OCI-LY1 (cell line): ENCODE measurements at regions not wholly inside any gene's neighbourhood (a gene's known extent, or its start where the extent isn't known, plus 50 kb on each side); places are given as distances from the start of the nearest gene placed in this dataset.

Experiments used
- H2AFZ ChIP-seq: fragments of 200-600 bp; sonication (generic), shearing (Covaris generic); 2 replicates; pipeline ENCODE4 v1.6.0; 2014; ENCODE audit warnings: antibody characterized with exemption, mild to moderate bottlenecking, low read length
- H3F3A ChIP-seq: fragments of 200-600 bp; sonication (generic), shearing (Covaris generic); 2 replicates; pipeline ENCODE4 v1.6.0; 2014; ENCODE audit warnings: mild to moderate bottlenecking, antibody characterized with exemption, low read length, moderate library complexity; ENCODE audit not compliant: insufficient read depth
- H3K27ac ChIP-seq: fragments of 200-600 bp; sonication (generic); 2 replicates; pipeline ENCODE4 v1.5.1; 2014; ENCODE audit warnings: low read length, mixed run types, mild to moderate bottlenecking, low read depth; ENCODE audit not compliant: poor library complexity, severe bottlenecking
- H3K27me3 ChIP-seq: fragments of 200-600 bp; sonication (generic); 2 replicates; pipeline ENCODE4 v1.6.0; 2014; ENCODE audit warnings: antibody characterized with exemption, mild to moderate bottlenecking, low read length, moderate library complexity; ENCODE audit not compliant: insufficient read depth
- H3K36me3 ChIP-seq: fragments of 200-600 bp; sonication (generic); 2 replicates; pipeline ENCODE4 v1.6.1; 2014; ENCODE audit warnings: mild to moderate bottlenecking, antibody characterized with exemption, low read length, moderate library complexity, mixed read lengths; ENCODE audit not compliant: insufficient read depth
- H3K4me1 ChIP-seq: fragments of 200-600 bp; sonication (generic); 2 replicates; pipeline ENCODE4 v1.5.1; 2014; ENCODE audit warnings: mild to moderate bottlenecking, low read length, moderate library complexity; ENCODE audit not compliant: insufficient read depth, severe bottlenecking
- H3K4me2 ChIP-seq: fragments of 200-600 bp; sonication (generic), shearing (Covaris generic); 2 replicates; pipeline ENCODE4 v1.6.1; 2014; ENCODE audit warnings: low read length
- H3K4me3 ChIP-seq: fragments of 200-600 bp; sonication (generic); 2 replicates; pipeline ENCODE4 v1.5.1; 2014; ENCODE audit warnings: low read length, low read depth, mild to moderate bottlenecking, mixed read lengths; ENCODE audit not compliant: poor library complexity, severe bottlenecking
- H3K79me2 ChIP-seq: fragments of 200-600 bp; shearing (Covaris generic); 2 replicates; pipeline ENCODE4 v1.6.1; 2016; ENCODE audit warnings: mixed run types, low read length, mixed read lengths; ENCODE audit not compliant: insufficient read depth
- H3K9ac ChIP-seq: fragments of 200-600 bp; sonication (generic), shearing (Covaris generic); 2 replicates; pipeline ENCODE4 v1.6.1; 2014; ENCODE audit warnings: mild to moderate bottlenecking, low read length, mixed read lengths
- H3K9me2 ChIP-seq: fragments of 200-600 bp; sonication (generic), shearing (Covaris generic); 2 replicates; pipeline ENCODE4 v1.6.1; 2014; ENCODE audit warnings: low read depth, mild to moderate bottlenecking, low read length, mixed read lengths
- H3K9me3 ChIP-seq: fragments of 200-600 bp; shearing (Covaris generic); 2 replicates; pipeline ENCODE4 v1.6.1; 2014; ENCODE audit warnings: low read length, mixed read lengths
- H4K20me1 ChIP-seq: fragments of 200-600 bp; sonication (generic), shearing (Covaris generic); 2 replicates; pipeline ENCODE4 v1.6.0; 2016; ENCODE audit warnings: mild to moderate bottlenecking, low read length; ENCODE audit not compliant: insufficient read depth
- EZH2 ChIP-seq: fragments of 200-600 bp; sonication (generic), shearing (Covaris generic); IDR thresholded peaks from 2 replicates; pipeline ENCODE4 v1.8.0; 2017; ENCODE audit warnings: borderline replicate concordance, mixed run types, mild to moderate bottlenecking, antibody characterized with exemption, low read length, moderate library complexity, mixed read lengths
- TF ChIP-seq, protein P1 (sequence below): fragments of 200-600 bp; sonication (generic), shearing (Covaris generic); IDR thresholded peaks from 2 replicates; pipeline ENCODE4 v1.5.1; 2017; ENCODE audit warnings: mild to moderate bottlenecking, antibody characterized with exemption, low read length, moderate library complexity, mixed read lengths

DNA sequence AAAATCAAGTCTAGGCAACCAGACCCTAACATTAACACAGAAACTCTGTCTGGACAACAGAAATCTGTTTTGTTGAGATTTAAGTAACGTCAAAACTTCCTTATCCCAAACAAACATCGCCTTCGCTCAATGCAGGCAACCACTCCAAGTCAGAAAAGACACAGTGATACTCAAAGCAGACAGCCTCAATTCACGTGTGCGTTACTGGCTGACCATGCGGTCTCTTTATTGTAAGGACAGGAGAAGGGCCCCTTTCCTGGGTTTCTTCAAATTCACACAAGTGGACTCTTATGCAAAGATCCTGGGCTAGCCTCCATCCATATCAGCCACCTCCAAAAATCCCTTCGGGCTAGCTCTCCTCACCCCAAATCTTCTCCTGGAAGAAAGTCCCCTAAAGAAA lies 467.7 kb downstream of the SOX9 start:
- no peak overlapping the region for H3K4me3 ChIP-seq
- no peaks in the 10 kb centered on the region for H3K9me3 ChIP-seq
- no peak overlapping the region for H3K9ac ChIP-seq
- no peaks in the 10 kb centered on the region for H3K9me2 ChIP-seq
- H3K36me3 ChIP-seq = no peaks in the 10 kb centered on the region
- no peaks in the 10 kb centered on the region for H3K27me3 ChIP-seq
- H4K20me1 ChIP-seq = no peaks in the 10 kb centered on the region
- no peak overlapping the region for H3K27ac ChIP-seq
- no peaks in the 10 kb centered on the region for H3K4me1 ChIP-seq
- no peaks in the 10 kb centered on the region for H3K79me2 ChIP-seq
- H3K4me2 ChIP-seq = no peak overlapping the region
- H3F3A ChIP-seq = no peaks in the 10 kb centered on the region
- TF ChIP-seq, protein P1, sequence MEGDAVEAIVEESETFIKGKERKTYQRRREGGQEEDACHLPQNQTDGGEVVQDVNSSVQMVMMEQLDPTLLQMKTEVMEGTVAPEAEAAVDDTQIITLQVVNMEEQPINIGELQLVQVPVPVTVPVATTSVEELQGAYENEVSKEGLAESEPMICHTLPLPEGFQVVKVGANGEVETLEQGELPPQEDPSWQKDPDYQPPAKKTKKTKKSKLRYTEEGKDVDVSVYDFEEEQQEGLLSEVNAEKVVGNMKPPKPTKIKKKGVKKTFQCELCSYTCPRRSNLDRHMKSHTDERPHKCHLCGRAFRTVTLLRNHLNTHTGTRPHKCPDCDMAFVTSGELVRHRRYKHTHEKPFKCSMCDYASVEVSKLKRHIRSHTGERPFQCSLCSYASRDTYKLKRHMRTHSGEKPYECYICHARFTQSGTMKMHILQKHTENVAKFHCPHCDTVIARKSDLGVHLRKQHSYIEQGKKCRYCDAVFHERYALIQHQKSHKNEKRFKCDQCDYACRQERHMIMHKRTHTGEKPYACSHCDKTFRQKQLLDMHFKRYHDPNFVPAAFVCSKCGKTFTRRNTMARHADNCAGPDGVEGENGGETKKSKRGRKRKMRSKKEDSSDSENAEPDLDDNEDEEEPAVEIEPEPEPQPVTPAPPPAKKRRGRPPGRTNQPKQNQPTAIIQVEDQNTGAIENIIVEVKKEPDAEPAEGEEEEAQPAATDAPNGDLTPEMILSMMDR = no peak
- no peak for TF ChIP-seq EZH2
- no peak overlapping the region for H2AFZ ChIP-seq

DNA sequence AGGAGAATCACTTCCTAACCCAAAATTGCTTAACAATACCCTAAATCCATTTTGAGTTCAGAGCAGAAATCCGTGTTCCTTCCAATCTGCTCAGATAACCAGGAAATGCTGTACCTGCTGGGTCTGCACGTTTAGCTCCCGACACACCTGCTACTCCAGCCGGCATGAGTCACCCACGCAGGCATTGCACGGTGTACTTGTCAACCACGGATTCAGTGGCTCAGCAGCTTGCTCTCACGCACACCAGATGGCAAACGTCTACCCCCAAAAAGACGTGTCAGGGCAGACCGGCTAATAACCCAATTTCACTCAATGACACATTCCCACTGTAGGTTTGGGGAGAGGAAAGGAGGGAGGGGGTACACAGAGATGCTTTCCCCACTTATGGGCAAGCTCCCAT lies 468.1 kb downstream of the SOX9 start:
- Histone ChIP-seq H4K20me1 (no peaks in the 10 kb centered on the region), H3K27me3 (no peaks in the 10 kb centered on the region), H3K36me3 (no peaks in the 10 kb centered on the region), H3K4me2 (no peak overlapping the region), H3K9ac (no peak overlapping the region), H2AFZ (no peak overlapping the region), H3K9me2 (no peaks in the 10 kb centered on the region), H3K79me2 (no peaks in the 10 kb centered on the region), H3K4me3 (no peak overlapping the region), H3K9me3 (no peaks in the 10 kb centered on the region), H3F3A (no peaks in the 10 kb centered on the region), H3K4me1 (no peaks in the 10 kb centered on the region), H3K27ac (no peak overlapping the region)
- TF ChIP-seq EZH2 = no peak
- TF ChIP-seq, protein P1 = no peak

DNA sequence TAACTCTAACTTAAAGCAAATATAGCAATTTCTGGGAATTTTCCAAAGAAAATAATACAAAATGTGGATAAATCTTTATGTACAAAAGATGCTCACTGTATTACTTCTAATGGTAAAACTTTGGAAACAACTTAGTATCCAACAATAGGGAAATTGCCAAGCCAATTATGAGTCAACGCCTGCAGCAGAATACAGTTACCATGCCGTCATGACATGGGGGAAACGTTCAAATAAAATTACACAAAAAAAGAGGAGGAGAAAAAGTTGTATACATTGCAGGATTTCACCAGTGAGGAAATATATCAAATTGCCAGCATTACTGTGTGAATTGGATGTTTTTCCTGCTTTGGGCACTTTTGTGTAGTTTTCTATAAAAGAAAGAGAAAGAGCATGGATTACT lies 469.6 kb downstream of the SOX9 start:
- no peak overlapping the region for H3K27ac ChIP-seq
- H3K36me3 ChIP-seq = no peaks in the 10 kb centered on the region
- no peak overlapping the region for H3K9ac ChIP-seq
- TF ChIP-seq, protein P1 = no peak
- TF ChIP-seq EZH2 = no peak
- H3K4me2 ChIP-seq = no peak overlapping the region
- no peaks in the 10 kb centered on the region for H3K79me2 ChIP-seq
- no peaks in the 10 kb centered on the region for H3K9me3 ChIP-seq
- no peaks in the 10 kb centered on the region for H3K9me2 ChIP-seq
- no peaks in the 10 kb centered on the region for H3K4me1 ChIP-seq
- no peaks in the 10 kb centered on the region for H3K27me3 ChIP-seq
- H3F3A ChIP-seq = no peaks in the 10 kb centered on the region
- H2AFZ ChIP-seq = no peak overlapping the region
- no peak overlapping the region for H3K4me3 ChIP-seq
- H4K20me1 ChIP-seq = no peaks in the 10 kb centered on the region
